ENCODE measurements at regions not wholly inside any gene's neighbourhood (a gene's known extent, or its start where the extent isn't known, plus 50 kb on each side); places are given as distances from the start of the nearest gene placed in this dataset.
"Not testable (repeated sequence)": the region's sequence is repeated elsewhere in the genome, so short reads cannot be mapped to it uniquely, and the experiment has no call there.

DNA sequence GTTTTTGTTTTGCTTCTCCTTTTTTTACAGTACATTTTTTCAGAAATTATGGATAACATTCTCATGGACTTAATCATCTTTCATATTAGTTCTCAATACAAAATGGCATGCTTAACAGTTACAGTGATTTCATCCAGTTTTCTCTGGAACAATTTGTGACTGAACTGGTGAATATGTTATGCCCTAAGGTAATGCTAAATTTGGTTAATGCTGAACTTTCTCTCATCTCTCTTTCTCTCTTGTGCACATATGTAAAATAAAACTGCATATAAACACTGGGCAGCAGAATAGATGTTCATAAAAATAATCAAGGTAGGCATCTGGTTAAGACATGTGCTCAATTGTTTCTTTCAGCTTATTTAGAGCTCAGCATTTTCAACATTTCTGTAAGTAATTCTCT is 196.3 kb upstream of the TMEFF2 start:
- no peak for DNase-seq

DNA sequence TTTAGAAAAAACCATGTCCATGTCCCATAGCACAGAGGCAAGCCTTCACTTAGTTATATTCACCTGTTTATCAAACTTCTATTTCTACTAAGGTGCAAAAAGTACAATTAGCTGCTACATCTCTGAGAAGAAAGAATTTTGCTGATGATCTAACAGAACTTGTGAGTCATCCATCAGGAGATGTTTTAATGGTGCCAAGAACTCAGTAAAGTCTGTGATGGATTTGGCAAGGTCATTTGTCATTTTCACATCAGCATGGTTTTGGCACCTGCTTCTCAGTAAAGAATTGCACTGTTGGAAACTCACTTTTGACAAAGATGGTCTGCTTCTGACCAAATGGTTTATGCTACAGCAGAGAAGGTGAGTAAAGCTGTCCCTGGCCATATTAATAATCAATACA is 195.7 kb upstream of the TMEFF2 start:
- peak in 1 of 2 experiments; percentile 68 for DNase-seq

DNA sequence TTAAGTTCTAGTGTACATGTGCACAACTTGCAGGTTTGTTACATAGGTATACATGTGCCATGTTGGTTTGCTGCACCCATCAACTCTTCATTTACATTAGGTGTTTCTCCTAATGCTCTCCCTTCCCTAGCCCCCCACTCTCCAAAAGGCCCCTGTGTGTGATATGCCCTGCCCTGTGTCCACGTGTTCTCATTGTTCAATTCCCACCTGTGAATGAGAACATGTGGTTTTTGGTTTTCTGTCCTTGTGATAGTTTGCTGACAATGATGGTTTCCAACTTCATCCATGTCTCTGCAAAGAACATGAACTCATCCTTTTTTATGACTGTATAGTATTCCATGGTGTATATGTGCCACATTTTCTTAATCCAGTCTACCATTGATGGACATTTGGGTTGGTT is 189.5 kb upstream of the TMEFF2 start:
- not testable (repeated sequence) for DNase-seq

DNA sequence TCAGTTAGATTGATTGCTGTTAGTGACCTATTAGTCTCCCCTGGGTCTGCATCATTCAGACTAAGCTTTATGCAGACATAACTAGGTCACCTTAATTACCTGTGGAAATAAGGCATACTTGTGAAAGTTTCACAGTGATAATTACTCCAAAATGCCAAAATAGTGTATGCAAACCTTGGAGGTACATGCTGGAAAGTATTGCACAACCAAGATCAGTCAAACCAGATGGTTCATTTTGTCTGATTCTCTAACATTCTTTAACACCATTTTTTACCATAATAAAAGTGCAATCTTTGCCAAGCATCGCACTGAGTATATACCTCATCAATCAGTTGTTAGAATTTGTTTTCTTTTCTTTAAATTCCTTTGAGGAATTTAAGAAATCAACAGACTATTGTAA is 186.3 kb upstream of the TMEFF2 start:
- DNase-seq, result no peak

DNA sequence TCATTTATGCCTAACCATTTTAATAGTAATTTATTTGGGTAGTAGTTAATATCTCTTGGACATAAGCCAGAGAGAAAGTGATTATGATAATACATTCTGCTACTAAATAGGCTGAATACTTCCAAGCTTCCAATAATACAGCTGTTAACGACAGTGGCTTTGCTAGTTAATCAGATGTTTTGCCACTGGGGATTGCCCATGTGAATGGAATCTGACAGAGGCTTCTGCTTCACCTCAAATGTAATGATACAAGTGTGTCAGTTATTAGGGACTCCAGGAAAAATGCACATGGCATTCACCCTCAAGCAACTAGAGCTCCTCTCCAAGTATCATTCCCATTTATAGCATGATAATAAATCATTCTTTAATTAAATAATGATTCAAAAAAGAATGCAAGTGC is 185.0 kb upstream of the TMEFF2 start:
- DNase-seq, result no peak

DNA sequence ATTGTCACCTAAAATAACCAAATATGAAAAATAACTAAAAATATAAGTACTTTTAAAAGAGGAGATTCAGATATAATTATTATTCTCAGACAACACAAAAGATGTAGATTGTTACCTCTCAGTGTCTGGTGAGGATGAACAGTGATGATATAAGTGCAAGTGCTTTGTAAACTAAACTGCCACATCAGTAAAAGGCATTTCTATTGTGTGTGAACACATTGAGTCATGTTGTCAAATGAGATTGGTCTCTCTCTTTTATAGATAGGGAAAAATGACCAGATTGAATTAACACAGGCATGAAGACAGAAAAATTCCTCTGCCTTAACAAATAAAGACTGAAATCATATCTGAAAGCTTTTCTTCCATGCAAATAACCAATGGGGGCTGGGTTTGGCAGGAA is 182.4 kb upstream of the TMEFF2 start:
- DNase-seq, result peak in 1 of 2 experiments; percentile 30

DNA sequence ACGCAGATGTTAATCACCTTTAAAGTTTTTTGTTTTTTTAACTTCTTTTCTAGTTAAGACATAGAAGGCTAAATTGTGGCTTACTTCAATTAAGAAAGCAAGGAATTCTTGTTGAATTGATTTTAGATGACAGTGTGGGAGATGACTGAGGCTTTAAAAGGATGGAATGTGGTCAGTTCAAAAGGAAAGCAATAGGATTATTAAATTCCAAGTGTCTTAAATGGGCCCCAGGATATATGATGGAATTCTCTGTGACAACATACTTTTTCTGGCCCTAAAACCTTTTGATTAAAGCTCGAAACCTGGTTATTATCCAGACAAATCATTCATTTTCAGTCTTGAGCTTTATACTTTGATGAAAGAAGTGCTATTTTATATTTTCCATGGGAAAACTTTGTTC is 179.0 kb upstream of the TMEFF2 start:
- DNase-seq, result no peak

DNA sequence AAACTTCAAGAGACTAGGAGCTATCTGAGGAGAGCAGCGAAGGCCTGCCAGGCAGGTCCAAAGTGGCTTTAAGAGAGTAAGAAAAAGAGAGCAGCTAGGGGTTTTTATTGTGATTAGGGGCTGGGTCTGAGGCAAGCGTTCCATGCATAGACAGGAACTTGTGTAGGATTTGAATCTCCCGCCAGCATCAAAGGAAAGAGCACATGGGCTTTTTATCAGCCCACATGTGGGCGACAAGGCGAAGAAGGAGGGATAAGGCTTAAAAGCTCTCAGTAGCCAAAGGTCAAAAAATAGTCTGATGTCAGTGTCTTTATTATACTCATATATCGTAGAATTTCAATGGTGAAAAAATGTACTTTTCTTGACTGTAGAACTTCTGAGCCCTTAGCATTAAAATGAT is 178.5 kb upstream of the TMEFF2 start:
- no peak for DNase-seq

DNA sequence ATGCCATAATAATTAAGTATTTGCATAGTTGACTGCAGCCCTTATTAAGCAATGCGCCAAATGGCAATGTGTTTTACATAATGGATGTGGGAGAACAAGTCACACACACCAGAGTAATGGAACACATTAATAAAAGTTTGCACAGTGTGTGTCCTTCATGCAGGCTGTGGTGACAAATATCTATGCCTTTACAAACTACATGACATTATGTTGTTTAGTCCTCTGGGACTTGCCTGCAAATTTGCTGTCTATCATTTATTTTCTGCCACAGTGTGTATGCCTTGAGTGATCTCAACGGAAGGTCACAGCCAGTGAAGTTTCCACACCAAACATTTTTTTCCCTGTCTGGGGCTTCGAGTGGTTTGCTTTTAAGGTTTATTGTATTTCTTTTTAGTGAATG is 175.2 kb upstream of the TMEFF2 start:
- DNase-seq, result no peak

DNA sequence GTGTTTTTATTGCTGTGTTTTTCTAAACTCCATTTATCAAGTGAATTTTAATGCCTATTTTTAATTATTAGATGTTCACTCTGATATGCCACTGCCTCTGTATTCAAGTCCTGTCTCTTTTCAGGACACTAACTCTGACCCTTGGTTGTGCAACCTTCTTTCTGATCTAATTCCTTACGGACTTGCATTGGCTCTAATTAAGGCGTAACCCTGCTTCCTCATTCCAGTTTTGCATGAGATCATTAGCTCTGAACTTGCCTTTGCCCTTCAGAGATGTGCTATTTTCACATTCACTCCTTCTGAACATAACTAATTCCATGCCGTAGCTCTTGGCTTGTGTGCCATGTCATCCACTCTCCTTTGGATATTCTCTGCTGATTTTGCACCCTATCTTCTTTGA is 162.5 kb upstream of the TMEFF2 start:
- no peak for DNase-seq

DNA sequence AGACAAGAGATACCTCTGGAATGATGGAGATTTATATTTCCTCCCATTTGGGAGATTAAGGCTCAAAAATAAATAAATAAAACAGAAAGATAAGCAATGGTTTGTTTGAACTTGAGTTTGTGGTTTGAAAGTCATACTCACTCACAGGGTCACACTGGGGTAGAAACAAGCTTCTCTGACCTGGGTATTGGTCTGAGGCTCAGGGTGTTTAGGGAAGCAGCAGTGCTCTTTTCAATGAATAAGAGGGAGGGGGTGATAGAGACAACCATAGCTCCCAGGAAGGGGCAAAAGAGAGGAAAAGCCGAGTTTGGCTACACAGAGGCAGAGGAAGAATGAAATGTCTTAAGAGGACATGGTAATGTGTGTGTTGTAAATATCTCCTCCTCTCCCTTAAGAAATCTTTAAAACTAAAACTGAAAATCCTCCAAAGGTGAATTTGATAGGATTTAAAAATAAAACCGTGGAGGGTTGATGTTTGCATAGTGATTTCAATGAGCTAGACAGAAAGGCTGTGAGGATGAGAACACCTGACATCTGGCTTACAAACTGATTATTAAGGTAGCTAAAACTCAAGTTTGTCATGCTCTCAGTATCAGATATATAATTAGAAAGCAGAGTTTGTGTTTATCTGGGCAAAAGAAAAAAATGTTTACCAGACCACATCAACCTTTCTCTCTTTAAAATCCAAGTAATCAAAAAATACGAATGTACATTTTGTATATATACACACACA is 159.9 kb upstream of the TMEFF2 start:
- no peak for DNase-seq

DNA sequence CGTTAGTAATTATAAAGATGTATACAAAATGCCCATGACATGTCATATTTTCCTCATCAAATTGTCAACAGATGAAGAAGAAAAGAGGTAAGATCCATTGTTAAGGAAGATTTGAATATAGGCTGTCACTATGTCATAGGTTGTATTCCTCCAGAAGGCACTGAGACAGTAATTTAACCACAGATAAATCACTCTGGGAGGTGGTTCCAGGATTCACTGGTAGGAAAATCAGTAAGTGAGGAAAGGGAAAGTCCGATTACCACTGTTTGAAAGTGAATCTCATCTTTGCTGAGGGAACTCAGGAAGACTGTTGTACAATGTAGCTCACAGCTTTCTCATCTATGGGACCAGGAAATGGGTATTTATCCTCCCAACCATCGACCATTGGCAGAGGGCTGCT is 152.8 kb upstream of the TMEFF2 start:
- DNase-seq, result no peak

DNA sequence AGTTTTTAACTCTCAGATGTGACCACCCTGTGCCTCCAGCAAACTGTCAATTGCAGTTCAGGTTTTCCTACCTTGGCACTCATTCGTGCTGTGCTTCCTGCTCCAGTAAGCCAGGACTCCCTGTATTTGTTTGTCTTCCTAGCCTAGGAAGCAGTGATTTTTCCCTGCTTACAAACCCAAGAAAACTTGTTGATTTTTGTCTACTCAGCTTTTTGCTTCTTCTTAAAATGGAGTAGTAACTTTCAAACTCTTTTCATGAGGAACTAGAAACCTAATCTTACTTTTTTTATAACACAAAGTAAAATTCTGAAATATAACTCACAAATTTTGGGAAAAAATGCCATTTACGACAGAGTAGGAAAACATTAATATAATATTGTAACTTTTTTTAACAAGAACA is 150.6 kb upstream of the TMEFF2 start:
- DNase-seq, result no peak

DNA sequence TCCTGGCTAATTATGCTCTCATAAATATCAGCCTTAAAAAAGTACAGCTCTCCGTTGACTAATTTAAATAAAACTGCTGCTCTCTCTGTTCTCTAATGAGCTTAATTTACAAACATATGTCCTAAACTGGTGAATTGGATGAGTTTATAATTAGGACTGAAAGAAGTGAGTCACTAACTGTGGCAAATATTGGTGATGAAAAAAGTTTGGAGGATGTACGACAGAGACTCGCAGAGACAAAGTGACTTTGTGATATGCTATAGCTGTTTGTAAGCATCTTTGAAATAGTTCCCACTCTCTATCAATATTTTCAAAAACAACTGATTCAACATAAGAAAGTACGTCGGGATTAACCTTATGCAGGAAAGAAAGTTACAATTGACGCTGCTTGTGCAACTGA is 138.9 kb upstream of the TMEFF2 start:
- no peak for DNase-seq

DNA sequence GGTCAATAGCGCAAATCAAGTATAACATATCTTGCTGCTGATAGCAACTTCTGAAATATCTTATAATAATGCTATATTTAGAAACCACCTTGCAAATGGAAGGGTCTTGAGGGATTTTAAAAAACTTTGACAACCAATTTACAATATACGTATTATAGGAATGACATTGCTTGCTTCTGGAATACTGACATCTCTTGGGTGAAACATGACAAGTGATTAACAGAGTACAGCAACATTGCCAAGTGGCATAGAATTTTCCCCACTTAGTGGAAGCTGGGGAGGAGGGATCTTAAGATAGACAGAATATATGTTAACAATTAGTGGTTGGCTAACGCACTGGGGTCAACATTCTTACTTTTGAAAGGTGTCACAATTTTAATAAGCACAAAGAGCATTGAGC is 133.6 kb upstream of the TMEFF2 start:
- no peak for DNase-seq

DNA sequence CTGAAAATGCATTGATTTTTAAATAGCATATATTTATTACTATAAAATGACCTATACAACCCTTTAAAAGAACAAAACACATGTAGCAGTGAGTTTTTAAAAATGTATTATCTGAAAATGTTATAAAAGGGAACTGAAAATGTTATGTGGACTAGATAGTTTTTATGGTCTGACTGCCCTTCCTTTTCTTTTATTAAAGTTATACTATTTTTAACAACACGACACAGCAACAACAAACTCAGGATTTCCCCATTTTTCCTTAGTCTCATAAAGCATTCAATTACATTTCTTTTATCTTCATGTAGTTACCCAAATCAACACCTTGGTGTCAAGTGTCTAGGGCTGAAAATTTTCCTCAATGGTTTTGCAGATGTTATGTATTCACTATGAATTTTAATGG is 132.8 kb upstream of the TMEFF2 start:
- no peak for DNase-seq

DNA sequence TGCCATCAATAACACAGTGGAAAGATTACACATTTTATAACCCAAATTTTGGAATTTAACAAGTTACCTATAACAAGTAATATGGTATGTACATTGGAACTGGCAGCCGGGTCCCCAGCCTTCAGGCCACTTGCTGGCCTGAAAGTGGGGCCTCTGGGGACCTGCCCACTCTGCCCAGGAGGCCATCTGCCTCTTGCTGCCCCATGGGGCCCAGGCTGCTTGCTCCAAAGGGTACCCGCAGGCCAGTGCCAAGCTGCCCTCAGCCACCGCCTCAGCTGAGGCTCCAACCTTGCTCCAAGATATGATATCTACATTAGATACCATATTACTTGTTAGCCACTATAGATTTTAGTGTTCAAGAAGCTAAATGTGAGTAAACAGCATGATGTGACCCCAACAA is 120.8 kb upstream of the TMEFF2 start:
- no peak for DNase-seq

DNA sequence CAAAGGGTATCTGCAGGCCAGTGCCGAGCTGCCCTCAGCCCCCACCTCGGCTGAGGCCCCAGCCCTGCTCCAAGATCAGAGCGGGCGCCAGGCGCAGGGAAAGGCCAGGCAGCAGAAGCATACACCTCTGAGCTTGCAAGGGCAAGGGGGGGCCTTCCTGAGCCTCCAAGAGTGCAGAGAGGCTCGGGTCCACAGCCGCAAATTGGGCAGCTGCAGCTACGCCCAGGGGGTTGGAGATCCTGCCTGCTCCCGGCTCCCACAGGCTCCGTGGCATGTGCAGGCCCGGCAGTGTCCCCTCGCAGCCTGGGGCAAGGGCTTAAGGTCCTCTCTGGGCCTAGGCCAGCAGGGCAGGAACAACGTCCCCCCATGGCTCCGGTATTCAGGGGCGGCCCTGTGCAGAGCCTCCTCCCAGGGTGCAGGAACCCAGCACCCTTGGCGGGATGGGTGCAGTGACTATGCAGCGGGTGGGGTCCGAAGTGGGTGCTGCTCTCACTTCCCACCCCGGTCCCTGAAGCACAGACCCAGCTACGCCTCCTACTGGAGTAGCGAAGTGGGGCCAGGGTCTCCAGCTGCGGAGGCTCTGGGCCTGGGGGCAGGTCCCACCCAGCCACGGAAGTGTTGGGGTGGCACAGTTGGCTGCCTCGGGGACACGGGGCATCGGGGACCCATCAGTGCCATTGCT is 120.2 kb upstream of the TMEFF2 start:
- no peak for DNase-seq

DNA sequence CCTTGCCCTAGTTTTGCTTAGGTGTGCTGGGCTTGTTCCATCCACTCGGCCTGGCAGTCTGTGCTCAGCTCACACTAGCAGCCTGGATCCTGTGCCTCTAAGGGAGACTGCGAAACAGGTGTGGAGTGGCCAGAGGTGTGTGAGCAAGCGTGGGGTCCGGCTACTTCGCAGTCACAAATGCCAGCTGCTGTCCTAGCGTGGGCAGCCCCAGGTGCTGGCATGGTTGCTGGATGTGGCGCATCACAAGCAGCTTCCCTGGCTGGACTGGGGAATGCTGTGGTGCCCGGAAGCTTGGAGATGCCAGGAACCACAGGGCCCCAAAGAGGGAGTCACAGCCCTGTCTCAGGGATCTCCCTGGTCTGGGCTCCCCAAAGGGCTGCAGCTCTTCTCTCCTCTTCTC is 119.0 kb upstream of the TMEFF2 start:
- DNase-seq, result no peak

DNA sequence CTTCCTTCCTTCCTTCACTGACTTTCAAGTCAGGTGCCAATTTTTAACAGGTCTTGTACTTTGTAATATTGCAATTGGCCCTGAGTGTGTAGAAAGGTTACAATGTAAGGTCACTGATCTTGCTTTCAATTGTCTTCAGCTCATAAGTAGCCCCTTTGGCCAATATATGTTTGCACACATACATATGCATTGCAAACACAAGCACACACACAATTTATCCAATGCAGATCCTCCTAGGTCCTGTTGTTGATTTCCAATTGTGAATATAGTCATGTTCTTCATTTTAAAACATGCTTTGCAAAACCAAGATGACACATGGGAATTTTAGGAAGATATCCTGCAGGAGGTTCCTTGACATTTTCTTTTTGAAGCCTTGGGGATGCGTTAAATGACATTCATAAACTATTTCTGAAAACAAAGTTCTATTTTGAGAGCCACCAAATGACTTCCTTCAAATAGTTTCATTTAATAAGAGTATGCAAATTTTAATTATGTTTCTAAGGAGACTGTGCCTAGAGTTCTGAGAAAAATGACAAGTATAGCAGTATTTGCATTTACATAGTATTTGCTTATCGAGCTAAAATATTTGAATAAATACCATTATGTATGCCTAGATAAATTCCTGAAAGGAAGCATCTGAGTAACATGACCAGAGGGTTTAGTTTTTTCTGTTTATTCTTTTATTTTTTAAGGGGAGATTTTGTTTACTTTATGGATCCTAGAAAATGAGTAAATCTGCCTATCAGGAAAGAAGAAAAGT is 117.1 kb upstream of the TMEFF2 start:
- DNase-seq, result no peak

DNA sequence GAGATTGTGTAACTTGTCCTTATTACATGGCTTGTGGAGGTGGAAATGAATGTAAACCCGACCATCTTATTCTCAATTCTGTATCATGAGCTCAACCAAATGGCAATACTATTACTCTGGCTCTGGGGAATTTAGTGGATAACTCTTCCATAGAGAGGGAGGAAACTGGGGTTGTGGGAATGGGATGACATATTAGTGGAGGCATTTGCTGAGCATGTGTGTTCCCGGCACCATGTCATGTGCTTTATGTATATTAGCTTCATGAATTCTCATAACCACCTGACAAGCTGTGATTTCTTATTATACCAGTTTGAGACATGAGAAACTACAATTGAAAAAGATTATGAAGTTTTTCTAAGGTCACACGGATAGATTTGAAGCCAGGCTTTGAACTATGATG is 112.8 kb upstream of the TMEFF2 start:
- DNase-seq, result no peak

DNA sequence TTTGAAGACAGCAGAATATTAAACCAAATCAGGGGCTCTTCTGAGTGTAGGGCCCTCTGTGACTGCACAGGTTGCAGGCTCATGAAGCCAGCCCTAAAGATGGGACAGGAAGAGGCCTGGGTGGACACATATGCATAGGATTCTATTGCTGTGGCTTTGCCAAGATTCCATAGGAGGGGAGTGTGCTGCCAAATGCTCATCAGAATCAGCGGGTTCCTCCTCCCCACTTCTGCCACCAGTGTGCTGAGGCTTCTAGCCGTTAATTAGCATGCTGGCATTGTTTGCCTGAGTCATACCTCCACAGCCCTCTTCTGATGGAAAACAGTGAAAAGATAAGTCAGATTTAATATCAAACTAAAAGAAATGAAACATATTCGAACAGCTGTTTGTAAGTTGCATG is 103.9 kb upstream of the TMEFF2 start:
- DNase-seq, result peak; percentile 30 to 69

DNA sequence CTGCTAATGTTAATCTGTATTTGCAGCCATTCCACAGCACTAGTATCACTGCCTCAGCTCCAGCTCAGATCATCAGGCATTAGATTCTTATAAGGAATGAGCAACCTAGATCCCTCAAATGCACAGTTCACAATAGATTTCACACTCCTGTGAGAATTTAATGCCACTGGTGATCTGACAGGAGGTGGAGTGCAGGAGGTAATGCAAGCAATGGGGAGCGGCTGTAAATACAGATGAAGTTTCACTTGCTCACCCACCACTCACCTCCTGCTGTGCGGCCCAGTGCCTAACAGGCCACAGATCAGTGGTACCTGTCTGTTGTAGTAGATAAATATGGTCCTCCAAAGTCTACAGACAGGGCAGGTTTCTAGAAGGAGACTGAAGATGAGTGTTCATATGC is 97.7 kb upstream of the TMEFF2 start:
- no peak for DNase-seq

DNA sequence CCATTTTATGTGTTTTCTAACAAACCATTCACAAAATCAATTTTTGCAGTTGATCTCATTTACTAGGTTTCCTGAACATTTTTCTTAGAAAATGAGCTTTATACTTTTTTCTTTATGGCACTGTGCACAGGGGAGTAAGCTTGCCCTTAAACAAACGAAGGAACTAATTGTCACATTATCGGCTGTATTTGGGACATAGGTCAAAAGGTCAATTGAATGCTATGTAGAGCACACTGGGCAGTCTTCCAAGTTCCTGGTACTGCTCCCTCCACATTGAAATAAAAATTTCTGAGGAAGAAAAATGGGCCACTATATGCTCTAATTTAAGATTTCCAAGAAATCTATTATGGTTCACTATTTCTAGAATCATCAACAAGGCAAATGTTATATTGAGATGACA is 93.6 kb upstream of the TMEFF2 start:
- no peak for DNase-seq
